GM12875 (cell line): ENCODE measurements at regions not wholly inside any gene's neighbourhood (a gene's known extent, or its start where the extent isn't known, plus 50 kb on each side); places are given as distances from the start of the nearest gene placed in this dataset.

Experiments
- H3K4me3 ChIP-seq: one replicate; pipeline ENCODE4 v1.5.1; 2011; ENCODE audit warnings: low read depth, low read length, control low read depth
- CTCF ChIP-seq: IDR thresholded peaks from 2 replicates; pipeline ENCODE4 v1.5.1; 2011; ENCODE audit warnings: low read depth, mild to moderate bottlenecking, control low read depth, inconsistent platforms, low read length, moderate library complexity, borderline replicate concordance; ENCODE audit not compliant: insufficient read depth

DNA sequence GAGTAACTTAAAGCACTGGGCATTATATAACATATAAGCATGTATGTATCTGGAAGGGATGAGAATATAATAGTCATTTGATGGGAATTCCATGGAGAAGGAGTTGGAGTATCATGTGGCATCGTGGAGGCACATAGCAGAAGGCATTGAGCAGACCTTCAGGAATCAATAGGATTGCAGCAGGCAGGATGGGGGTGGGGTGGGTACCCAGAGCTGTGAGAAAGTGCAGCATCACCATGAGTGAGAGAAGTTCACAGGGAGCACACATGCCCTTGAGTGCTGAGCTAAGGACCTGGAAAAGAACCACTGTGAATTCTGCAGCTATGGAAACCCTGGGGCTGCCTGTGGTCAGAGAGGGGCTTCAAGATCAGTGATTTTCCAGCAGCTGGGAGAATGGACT lies 57.3 kb downstream of the MED10 start:
- no peak for TF ChIP-seq CTCF
- no peak overlapping the region for H3K4me3 ChIP-seq

GRCh38 chr5:6319116-6319515 lies 59.2 kb downstream of the MED10 start:
- no peak for TF ChIP-seq CTCF
- H3K4me3 ChIP-seq, result no peak overlapping the region

DNA sequence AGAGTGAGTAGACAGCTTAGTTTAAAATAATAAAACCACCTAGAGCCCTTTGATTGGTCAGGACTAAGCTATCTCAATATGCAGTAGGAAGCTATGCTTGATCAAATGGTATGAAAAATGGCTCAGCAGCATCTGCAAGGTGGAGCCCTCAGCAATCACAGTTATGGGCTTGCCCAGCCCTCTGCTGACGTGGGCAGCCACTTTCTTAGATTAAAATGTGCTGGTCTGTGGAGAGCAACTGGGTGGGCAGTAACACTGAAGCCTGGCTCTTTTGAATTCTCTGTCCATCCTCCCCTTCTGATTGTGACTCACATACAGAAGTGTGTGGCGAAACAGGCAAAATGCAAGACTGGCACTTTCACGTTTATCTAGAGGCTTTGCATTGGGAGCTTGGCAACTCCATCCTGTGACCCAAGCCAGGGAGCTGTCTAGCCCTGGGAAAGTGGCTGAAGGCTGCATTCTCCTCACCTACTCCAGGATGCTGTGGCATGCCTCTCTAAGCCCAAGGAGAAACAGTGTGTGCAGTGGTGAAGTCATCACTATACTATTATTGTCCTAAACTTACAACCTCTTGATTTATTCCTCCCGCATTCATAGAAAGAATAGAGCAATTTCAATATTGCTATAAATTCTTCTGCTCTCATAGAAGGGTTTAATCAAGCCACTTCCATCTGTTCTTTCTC lies 61.1 kb downstream of the MED10 start:
- TF ChIP-seq CTCF, result no peak
- H3K4me3 ChIP-seq, result no peak overlapping the region

DNA sequence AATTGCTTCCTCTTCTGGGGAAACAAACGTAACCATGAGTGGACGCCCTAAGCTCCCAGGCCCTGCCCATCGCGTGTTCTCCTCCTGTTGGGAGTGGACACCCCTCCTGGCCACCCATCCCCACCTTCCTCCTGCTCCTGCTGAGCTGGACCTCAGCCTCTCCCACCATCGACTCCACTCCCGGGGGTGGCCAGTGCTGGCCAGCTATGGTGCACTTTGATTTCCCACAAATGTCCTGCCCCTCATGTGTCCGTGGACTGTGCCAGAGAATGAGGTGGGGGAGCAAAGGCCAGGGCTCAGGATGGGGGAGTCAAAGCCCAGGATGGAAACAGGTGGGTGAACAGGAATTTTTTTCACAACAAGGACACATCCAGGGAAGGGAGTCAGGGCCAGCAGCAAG lies 62.8 kb downstream of the MED10 start:
- H3K4me3 ChIP-seq, result no peak overlapping the region
- no peak for TF ChIP-seq CTCF

DNA sequence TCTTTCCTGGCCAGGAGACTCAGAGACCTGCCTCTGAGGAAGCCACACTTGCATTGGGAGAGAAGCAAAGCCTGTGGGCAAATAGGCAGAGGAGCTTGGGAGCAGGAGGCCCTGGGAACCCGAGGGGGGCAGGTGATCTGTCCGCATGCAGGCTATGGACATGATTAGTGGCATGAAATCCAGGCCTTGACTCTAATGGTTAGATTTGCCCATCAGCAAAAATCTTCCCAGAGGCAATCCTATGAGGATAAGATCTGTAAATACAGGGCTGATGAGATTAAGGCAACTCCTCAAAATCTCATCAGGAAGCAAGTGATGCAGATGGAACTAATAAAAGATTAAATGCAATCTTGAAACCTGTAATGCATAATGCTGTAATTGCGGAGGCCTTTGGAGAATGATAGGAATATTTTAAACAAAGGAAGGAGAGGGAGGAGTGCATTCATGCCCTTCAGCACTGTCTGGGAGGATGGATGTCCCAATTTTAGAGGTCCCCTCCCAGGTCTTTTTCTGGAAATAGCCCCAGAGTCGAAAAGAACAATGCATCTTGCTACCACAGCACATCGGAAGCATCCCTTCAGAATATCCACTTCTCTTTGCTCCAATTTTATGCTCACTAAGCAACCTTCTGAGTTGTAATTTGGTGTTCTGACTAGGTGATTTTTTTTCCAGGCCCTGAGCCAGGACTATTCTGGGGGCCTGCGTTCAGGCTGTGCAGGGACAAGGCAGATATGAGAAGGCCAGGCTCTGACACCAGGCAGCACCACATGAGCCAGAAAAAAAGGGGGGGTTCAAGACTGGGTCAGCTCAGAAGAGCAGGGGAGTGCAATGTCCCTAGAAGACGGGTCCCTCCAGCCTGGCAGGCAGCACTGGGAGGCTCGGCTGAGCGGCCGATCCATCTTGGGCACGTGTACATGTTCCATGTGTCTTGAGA lies 66.5 kb downstream of the MED10 start:
- no peak overlapping the region for H3K4me3 ChIP-seq
- TF ChIP-seq CTCF, result no peak

- H3K4me3 ChIP-seq, result no peak overlapping the region
- no peak for TF ChIP-seq CTCF
These were observed 68.4 kb downstream of the MED10 start for GRCh38 chr5:6309949-6310348.
